ENCODE measurements at regions not wholly inside any gene's neighbourhood (a gene's known extent, or its start where the extent isn't known, plus 50 kb on each side); places are given as distances from the start of the nearest gene placed in this dataset.
"Not testable (repeated sequence)": the region's sequence is repeated elsewhere in the genome, so short reads cannot be mapped to it uniquely, and the experiment has no call there.

DNA sequence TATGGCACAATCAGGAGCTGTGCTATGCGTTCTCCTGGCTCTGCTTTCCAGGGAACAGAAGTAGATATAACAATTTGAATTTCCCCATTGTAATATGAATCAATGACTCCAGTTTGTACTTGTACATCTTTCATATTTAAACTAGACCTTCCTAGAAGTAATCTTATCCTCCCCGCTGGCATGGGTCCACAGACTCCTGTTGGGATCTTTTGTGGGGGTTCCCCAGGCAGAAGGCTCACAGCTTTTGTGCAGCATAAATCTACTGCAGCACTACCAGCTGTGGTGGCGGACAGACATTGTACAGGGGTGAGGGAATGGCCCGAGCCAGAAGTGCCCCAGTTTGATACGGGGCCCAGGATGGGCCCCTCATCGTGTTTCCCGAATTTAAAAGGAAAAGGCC, 1042.1 kb downstream of the STPG2 start:
- TF ChIP-seq CTCF (IDR thresholded peaks at IDR 0.05); ZFX (IDR thresholded peaks at IDR 0.05; ENCODE audit: borderline replicate concordance): not testable (repeated sequence)

Data from 22Rv1 (cell line).